Gastrocnemius medialis (tissue), 4 donors: ENCODE measurements at regions not wholly inside any gene's neighbourhood (a gene's known extent, or its start where the extent isn't known, plus 50 kb on each side); places are given as distances from the start of the nearest gene placed in this dataset.

Experiments
- CTCF ChIP-seq, 5 experiments: fragments of 450-650 bp in 3 of 5; fragments of 200-600 bp in 2 of 5; sonication (generic) in 2 of 5; IDR thresholded peaks in 4 of 5; conservative IDR thresholded peaks in 1 of 5; 1 replicate in 4 of 5; 2 replicates in 1 of 5; pipeline ENCODE4 v1.5.1; 2016 to 2019; ENCODE audit warnings: antibody characterized with exemption in 5 of 5, mild to moderate bottlenecking in 3 of 5, moderate library complexity in 3 of 5
- POLR2A ChIP-seq, 2 donors: fragments of 450-650 bp; IDR thresholded peaks; one replicate each; pipeline ENCODE4 v1.6.1; 2017; ENCODE audit warnings: antibody characterized with exemption in 2 of 2, mild to moderate bottlenecking in 2 of 2, moderate library complexity in 2 of 2

GRCh38 chr10:128624656-128625530, 498.7 kb upstream of the MKI67 start:
- TF ChIP-seq CTCF (IDR thresholded peaks at IDR 0.05 in 4 of 5, conservative IDR thresholded peaks at IDR 0.05 in 1 of 5) (no peak), POLR2A (IDR thresholded peaks at IDR 0.05) (no peak)
